BE2C (cell line): ENCODE measurements at regions not wholly inside any gene's neighbourhood (a gene's known extent, or its start where the extent isn't known, plus 50 kb on each side); places are given as distances from the start of the nearest gene placed in this dataset.
A peak's percentile ranks its signal among the peaks of the same experiment; 100 is the strongest.

Experiments used
- DNase-seq: peaks from one replicate; pipeline ENCODE4 v3.0.0-alpha.2; 2020
- H3K27me3 ChIP-seq: fragments of 250-450 bp; sonication (Bioruptor Pico); 2 replicates; pipeline ENCODE4 v1.5.1; 2020; ENCODE audit warnings: mild to moderate bottlenecking
- H3K36me3 ChIP-seq: fragments of 250-450 bp; sonication (Bioruptor Pico); 2 replicates; pipeline ENCODE4 v1.5.1; 2020; ENCODE audit warnings: mild to moderate bottlenecking
- H3K4me1 ChIP-seq: fragments of 250-450 bp; sonication (Bioruptor Pico); 2 replicates; pipeline ENCODE4 v1.5.1; 2020
- H3K4me3 ChIP-seq: 2 replicates; pipeline ENCODE4 v1.5.1; 2011; ENCODE audit warnings: low read depth, low read length
- H3K9me3 ChIP-seq: fragments of 250-450 bp; sonication (Bioruptor Pico); 2 replicates; pipeline ENCODE4 v1.5.1; 2020
- CTCF ChIP-seq: IDR thresholded peaks from 2 replicates; pipeline ENCODE4 v1.5.1; 2012; ENCODE audit warnings: mild to moderate bottlenecking, low read depth, low read length

GRCh38 chr6:50958148-50958697, 139.6 kb downstream of the TFAP2B start:
- DNase-seq: no peak
- Histone ChIP-seq H3K9me3 (no peaks in the 10 kb centered on the region), H3K4me3 (no peak overlapping the region), H3K27me3 (no peaks in the 10 kb centered on the region), H3K36me3 (no peaks in the 10 kb centered on the region), H3K4me1 (no peaks in the 10 kb centered on the region; the same call in 1 of the 2 replicates)
- no peak for TF ChIP-seq CTCF

GRCh38 chr6:50959081-50959641, 140.5 kb downstream of the TFAP2B start:
- Histone ChIP-seq H3K4me1 (no peaks in the 10 kb centered on the region; the same call in 1 of the 2 replicates), H3K27me3 (no peaks in the 10 kb centered on the region), H3K9me3 (no peaks in the 10 kb centered on the region), H3K36me3 (no peaks in the 10 kb centered on the region), H3K4me3 (no peak overlapping the region)
- TF ChIP-seq CTCF: no peak
- DNase-seq: peak; percentile 16

GRCh38 chr6:50961611-50962010, 142.9 kb downstream of the TFAP2B start:
- no peaks in the 10 kb centered on the region for H3K27me3 ChIP-seq
- H3K4me1 ChIP-seq: no peaks in the 10 kb centered on the region; the same call in 1 of the 2 replicates
- no peak for DNase-seq
- no peak for TF ChIP-seq CTCF
- H3K4me3 ChIP-seq: no peak overlapping the region
- no peaks in the 10 kb centered on the region for H3K36me3 ChIP-seq
- H3K9me3 ChIP-seq: no peaks in the 10 kb centered on the region

GRCh38 chr6:50962213-50962759, 143.6 kb downstream of the TFAP2B start:
- Histone ChIP-seq H3K27me3 (no peaks in the 10 kb centered on the region), H3K4me3 (no peak overlapping the region), H3K36me3 (no peaks in the 10 kb centered on the region), H3K4me1 (no peaks in the 10 kb centered on the region; the same call in 1 of the 2 replicates), H3K9me3 (no peaks in the 10 kb centered on the region)
- DNase-seq: no peak
- TF ChIP-seq CTCF: no peak

- H3K9me3 ChIP-seq: no peaks in the 10 kb centered on the region
- H3K4me1 ChIP-seq: no peaks in the 10 kb centered on the region
- H3K4me3 ChIP-seq: no peak overlapping the region
- no peaks in the 10 kb centered on the region for H3K27me3 ChIP-seq
- H3K36me3 ChIP-seq: no peaks in the 10 kb centered on the region
- no peak for DNase-seq
- TF ChIP-seq CTCF: no peak
Observed at GRCh38 chr6:50963952-50964351, 145.3 kb downstream of the TFAP2B start.

- H3K36me3 ChIP-seq: no peaks in the 10 kb centered on the region
- DNase-seq: no peak
- no peak for TF ChIP-seq CTCF
- no peaks in the 10 kb centered on the region for H3K27me3 ChIP-seq
- H3K4me3 ChIP-seq: no peak overlapping the region
- no peaks in the 10 kb centered on the region for H3K9me3 ChIP-seq
- H3K4me1 ChIP-seq: no peaks in the 10 kb centered on the region
Observed at GRCh38 chr6:50965495-50965894, 146.8 kb downstream of the TFAP2B start.
